ENCODE measurements at regions not wholly inside any gene's neighbourhood (a gene's known extent, or its start where the extent isn't known, plus 50 kb on each side); places are given as distances from the start of the nearest gene placed in this dataset.

- TF ChIP-seq CTCF (conservative IDR thresholded peaks at IDR 0.05; ENCODE audit: low read length) (no peak), EZH2phosphoT487 (IDR thresholded peaks at IDR 0.05; ENCODE audit: borderline replicate concordance, low read depth, low read length) (no peak)
Observed at GRCh38 chr5:12294151-12294550, 389.9 kb upstream of the CTNND2 start.
